Kidney (tissue), 13 donors: ENCODE measurements at regions not wholly inside any gene's neighbourhood (a gene's known extent, or its start where the extent isn't known, plus 50 kb on each side); places are given as distances from the start of the nearest gene placed in this dataset.

Source experiments
- DNase-seq, 5 donors: peaks; one replicate each; pipeline ENCODE4 v3.0.0-alpha.2; 2013 to 2020
- FAIRE-seq: peaks from 2 replicates; lab custom pipeline; 2012; peaks lifted over from hg19 to GRCh38; lab: Jason Lieb, UNC
- H3K27ac ChIP-seq, 2 donors: one replicate each; pipeline ENCODE4 v1.7.0; 2013; ENCODE audit warnings: low read depth in 2 of 2, low read length in 2 of 2, inconsistent platforms in 1 of 2
- H3K27me3 ChIP-seq: one replicate; pipeline ENCODE4 v1.7.1; 2013; ENCODE audit warnings: low read length, inconsistent platforms; ENCODE audit not compliant: control insufficient read depth, insufficient read depth
- H3K36me3 ChIP-seq, 3 donors: one replicate each; pipeline versions ENCODE4 v1.7.0 to v1.7.1; 2013; ENCODE audit warnings: low read length in 3 of 3, control low read depth in 1 of 3, inconsistent platforms in 1 of 3; ENCODE audit not compliant: insufficient read depth in 3 of 3, control insufficient read depth in 2 of 3
- H3K4me1 ChIP-seq, 3 donors: one replicate each; pipeline versions ENCODE4 v1.7.0 to v1.7.1; 2013; ENCODE audit warnings: low read length in 3 of 3, inconsistent platforms in 1 of 3, low read depth in 1 of 3; ENCODE audit not compliant: control insufficient read depth in 2 of 3, insufficient read depth in 2 of 3
- H3K4me3 ChIP-seq, 3 donors: one replicate each; pipeline versions ENCODE4 v1.7.0 to v1.8.1; 2013; ENCODE audit warnings: low read length in 3 of 3, control low read depth in 1 of 3, inconsistent platforms in 1 of 3
- H3K9ac ChIP-seq, 3 donors: one replicate each; pipeline versions ENCODE4 v1.7.0 to v1.7.1; 2013; ENCODE audit warnings: low read length in 3 of 3, control low read depth in 1 of 3, inconsistent platforms in 1 of 3
- H3K9me3 ChIP-seq, 3 donors: one replicate each; pipeline versions ENCODE4 v1.7.0 to v1.7.1; 2013; ENCODE audit warnings: low read length in 3 of 3, control low read depth in 1 of 3, inconsistent platforms in 1 of 3; ENCODE audit not compliant: control insufficient read depth in 2 of 3, insufficient read depth in 1 of 3
- intact Hi-C: fragments of 100-400 bp; cut with DNase I; formaldehyde crosslinking; loops from one replicate; pipeline ENCODE4 v1.11.1; 2022
- TF ChIP-seq, protein P1 (sequence below): IDR thresholded peaks from 3 replicates; pipeline ENCODE4 v1.5.1; 2012; ENCODE audit warnings: mild to moderate bottlenecking, moderate library complexity, borderline replicate concordance; ENCODE audit not compliant: insufficient read depth; ENCODE audit errors: extremely low read depth
- donor health status: control.
- donor health status: control.
- donor health status: control.
- donor health status: control.
- donor health status: control.
- donor health status: DM: yes; HTN: yes; CAD: no.
- donor health status: Normal renal cell carcinoma (clear cell type).

DNA sequence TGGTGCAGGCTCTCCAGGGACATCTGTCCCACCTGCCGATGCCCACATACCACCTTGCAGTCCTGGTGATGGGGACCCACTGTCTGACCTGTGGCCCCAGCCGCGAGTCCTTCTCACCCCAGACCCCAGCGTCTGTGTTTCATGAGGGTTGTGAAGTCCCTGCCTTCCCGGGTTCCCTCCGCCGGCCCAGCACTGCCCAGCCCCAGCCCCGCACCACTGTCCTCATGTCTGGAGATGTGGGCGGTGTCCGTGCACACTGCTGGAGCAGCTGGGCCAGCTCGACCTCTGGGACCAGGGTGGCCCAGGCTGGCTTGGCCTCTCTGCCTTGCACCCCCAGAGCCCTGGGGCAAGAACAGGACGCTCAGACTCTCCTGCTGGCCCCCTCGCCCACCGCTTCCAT, 199.5 kb upstream of the CIBAR2 start:
- Histone ChIP-seq H3K9me3 (no peaks in the 10 kb centered on the region), H3K4me3 (no peak overlapping the region), H3K36me3 (no peaks in the 10 kb centered on the region), H3K9ac (no peak overlapping the region), H3K27ac (no peak overlapping the region), H3K27me3 (no peaks in the 10 kb centered on the region), H3K4me1 (peaks cover 3 to 30% (median 22%) of the 10 kb centered on the region in 3 donors)
- FAIRE-seq (no peak), DNase-seq (no peak)
- intact Hi-C loops: no loop called here
- TF ChIP-seq, protein P1, sequence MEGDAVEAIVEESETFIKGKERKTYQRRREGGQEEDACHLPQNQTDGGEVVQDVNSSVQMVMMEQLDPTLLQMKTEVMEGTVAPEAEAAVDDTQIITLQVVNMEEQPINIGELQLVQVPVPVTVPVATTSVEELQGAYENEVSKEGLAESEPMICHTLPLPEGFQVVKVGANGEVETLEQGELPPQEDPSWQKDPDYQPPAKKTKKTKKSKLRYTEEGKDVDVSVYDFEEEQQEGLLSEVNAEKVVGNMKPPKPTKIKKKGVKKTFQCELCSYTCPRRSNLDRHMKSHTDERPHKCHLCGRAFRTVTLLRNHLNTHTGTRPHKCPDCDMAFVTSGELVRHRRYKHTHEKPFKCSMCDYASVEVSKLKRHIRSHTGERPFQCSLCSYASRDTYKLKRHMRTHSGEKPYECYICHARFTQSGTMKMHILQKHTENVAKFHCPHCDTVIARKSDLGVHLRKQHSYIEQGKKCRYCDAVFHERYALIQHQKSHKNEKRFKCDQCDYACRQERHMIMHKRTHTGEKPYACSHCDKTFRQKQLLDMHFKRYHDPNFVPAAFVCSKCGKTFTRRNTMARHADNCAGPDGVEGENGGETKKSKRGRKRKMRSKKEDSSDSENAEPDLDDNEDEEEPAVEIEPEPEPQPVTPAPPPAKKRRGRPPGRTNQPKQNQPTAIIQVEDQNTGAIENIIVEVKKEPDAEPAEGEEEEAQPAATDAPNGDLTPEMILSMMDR: no peak

DNA sequence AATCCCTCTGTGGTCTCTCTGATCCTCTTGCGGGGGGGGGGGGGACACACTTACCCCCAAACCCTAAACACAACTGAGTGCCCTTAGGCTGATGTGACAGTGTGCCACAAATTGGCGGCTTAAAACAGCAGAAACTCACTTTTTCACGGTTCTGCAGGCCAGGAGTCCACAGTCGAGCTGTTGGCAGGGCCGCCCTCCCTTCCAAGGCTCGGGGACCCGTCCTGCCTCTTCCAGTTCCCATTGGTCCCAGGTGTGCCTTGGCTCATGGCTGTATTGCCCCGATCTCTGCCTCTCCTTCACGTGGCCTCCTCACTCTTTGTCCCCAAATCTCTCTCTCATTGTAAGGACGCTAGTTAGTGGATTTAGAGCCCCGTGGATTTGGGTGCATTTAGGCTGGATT, 199.9 kb upstream of the CIBAR2 start:
- Histone ChIP-seq H3K36me3 (no peaks in the 10 kb centered on the region), H3K27ac (no peak overlapping the region), H3K9me3 (no peaks in the 10 kb centered on the region), H3K4me1 (peaks cover 3 to 28% (median 22%) of the 10 kb centered on the region in 3 donors), H3K9ac (no peak overlapping the region), H3K4me3 (no peak overlapping the region), H3K27me3 (no peaks in the 10 kb centered on the region)
- intact Hi-C loops: no loop called here
- no peak for DNase-seq
- no peak for FAIRE-seq
- TF ChIP-seq, protein P1: no peak

DNA sequence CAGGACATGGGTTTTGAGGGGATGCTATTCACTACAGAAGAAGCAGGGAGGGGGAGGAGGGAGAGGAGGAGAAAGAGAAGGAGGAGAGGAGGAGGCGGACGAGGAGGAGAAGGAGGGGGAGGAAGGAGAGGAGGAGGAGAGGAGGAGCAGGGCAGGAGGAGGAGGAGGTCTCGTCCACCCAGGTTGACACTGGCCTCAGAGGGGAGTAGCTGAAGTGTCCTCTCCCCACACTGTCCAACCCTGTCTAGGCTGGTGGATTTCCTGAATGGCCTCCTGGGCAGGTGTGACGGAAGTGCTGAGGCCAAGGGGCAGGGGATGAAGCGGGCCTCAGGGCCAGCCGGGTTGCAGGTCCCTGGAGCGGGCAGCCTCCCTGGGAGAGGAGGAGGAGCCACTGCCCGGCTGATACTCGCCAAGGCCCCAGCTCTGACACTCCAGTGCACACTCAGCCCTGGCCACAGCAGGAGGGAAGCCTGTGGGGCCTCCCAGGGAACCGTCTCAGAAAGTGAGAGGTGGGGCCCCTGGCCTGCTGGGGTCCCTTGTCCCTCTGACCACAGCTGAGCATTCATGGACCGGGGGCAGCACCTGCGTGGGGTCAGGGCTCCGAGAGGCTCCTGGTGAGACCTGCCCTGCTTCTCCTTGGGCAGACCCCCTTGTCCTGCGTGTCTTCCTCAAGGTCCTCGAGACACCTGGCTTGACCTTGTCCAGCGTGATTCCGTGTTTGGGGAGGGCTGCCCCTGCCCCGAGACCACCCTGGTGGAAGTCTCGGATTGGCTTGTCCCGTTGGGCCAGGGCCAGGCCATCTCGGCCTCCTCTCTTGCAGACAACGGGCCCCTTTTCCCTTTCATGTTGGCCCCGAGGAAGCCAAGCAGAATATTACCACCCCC, 200.6 kb upstream of the CIBAR2 start:
- Histone ChIP-seq H3K27me3 (no peaks in the 10 kb centered on the region), H3K27ac (no peak overlapping the region), H3K9me3 (no peaks in the 10 kb centered on the region), H3K9ac (no peak overlapping the region), H3K36me3 (no peaks in the 10 kb centered on the region), H3K4me3 (no peak overlapping the region), H3K4me1 (peaks cover 3 to 23% (median 16%) of the 10 kb centered on the region in 3 donors)
- intact Hi-C loops: no loop called here
- DNase-seq (peak in 3 of 5 donors; percentile 74 to 84 (median 74)), FAIRE-seq (no peak)
- TF ChIP-seq, protein P1: no peak
